ENCODE measurements at regions not wholly inside any gene's neighbourhood (a gene's known extent, or its start where the extent isn't known, plus 50 kb on each side); places are given as distances from the start of the nearest gene placed in this dataset.

GRCh38 chr11:128346804-128347203 lies 240.6 kb downstream of the ETS1 start:
- no peak for TF ChIP-seq CTCF (conservative IDR thresholded peaks at IDR 0.05 in 1 of 2, IDR thresholded peaks at IDR 0.05 in 1 of 2; ENCODE audit: extremely low read depth in 1 of 2, insufficient read depth in 1 of 2, low read depth in 1 of 2, low read length in 2 of 2)
- TF ChIP-seq EZH2 (IDR thresholded peaks at IDR 0.05; ENCODE audit: borderline replicate concordance, low read length), result no peak
